GM06990 (cell line): ENCODE measurements at regions not wholly inside any gene's neighbourhood (a gene's known extent, or its start where the extent isn't known, plus 50 kb on each side); places are given as distances from the start of the nearest gene placed in this dataset.

Source experiments
- DNase-seq: peaks from one replicate; pipeline ENCODE4 v3.0.0-alpha.2; 2011; ENCODE audit not compliant: insufficient read length; ENCODE audit errors: extremely low read depth
- H3K27me3 ChIP-seq: replicated peaks from 2 replicates; pipeline ENCODE4 v1.6.0; 2011; ENCODE audit warnings: low read length; ENCODE audit not compliant: control insufficient read depth, insufficient read depth
- H3K36me3 ChIP-seq: 2 replicates; pipeline ENCODE4 v1.5.1; 2011; ENCODE audit warnings: low read length; ENCODE audit not compliant: control insufficient read depth, insufficient read depth
- H3K4me3 ChIP-seq: replicated peaks from 2 replicates; pipeline ENCODE4 v1.5.1; 2011; ENCODE audit warnings: low read depth, mild to moderate bottlenecking, control low read depth, low read length
- TF ChIP-seq, protein P1 (sequence below): IDR thresholded peaks from 2 replicates; pipeline ENCODE4 v1.5.1; 2011; ENCODE audit warnings: low read length, control low read depth, mild to moderate bottlenecking, inconsistent platforms; ENCODE audit not compliant: insufficient read depth, poor library complexity, severe bottlenecking

DNA sequence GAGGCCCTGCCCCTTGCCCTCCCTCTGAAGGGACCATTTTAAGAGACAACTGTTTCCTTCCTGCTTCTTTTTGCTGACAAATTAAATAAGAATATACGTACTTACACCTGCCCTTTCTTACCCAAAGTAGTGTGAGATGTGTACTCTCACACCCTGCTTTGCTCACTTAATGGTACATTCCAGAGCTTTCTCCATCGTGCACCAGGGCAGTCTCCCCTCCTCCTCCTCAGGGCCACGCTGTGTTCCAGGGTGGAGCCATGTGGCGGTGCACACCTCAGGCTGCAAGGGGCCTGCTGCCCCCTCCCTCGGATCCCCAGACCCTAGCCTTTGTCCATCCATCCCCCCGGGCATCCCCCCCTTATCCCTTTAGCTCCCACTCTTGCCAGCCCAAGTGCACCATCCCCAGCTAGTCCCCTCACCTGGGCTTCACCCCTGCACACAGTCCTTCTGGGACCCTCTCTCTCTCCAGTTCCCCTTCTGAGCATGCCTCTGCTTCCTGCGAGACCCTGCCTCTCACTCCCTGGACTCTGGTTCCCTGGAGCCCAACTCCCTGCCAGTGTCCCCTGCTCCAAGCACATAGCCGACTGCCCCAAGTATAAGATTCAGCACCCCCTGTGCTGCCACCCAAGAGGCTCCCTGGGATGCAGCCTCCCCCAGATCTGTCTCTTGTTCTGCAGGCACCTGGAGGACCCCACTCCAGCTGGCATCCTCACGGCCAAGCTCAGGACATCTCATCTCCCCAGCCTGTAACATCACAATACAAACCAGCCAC lies 89.5 kb upstream of the IQSEC1 start:
- TF ChIP-seq, protein P1, sequence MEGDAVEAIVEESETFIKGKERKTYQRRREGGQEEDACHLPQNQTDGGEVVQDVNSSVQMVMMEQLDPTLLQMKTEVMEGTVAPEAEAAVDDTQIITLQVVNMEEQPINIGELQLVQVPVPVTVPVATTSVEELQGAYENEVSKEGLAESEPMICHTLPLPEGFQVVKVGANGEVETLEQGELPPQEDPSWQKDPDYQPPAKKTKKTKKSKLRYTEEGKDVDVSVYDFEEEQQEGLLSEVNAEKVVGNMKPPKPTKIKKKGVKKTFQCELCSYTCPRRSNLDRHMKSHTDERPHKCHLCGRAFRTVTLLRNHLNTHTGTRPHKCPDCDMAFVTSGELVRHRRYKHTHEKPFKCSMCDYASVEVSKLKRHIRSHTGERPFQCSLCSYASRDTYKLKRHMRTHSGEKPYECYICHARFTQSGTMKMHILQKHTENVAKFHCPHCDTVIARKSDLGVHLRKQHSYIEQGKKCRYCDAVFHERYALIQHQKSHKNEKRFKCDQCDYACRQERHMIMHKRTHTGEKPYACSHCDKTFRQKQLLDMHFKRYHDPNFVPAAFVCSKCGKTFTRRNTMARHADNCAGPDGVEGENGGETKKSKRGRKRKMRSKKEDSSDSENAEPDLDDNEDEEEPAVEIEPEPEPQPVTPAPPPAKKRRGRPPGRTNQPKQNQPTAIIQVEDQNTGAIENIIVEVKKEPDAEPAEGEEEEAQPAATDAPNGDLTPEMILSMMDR: no peak
- H3K4me3 ChIP-seq: no peak overlapping the region
- H3K36me3 ChIP-seq: no peaks in the 10 kb centered on the region
- DNase-seq: no peak
- no peaks in the 10 kb centered on the region; the same call in none of the 2 replicates for H3K27me3 ChIP-seq

- TF ChIP-seq, protein P1: no peak
- no peaks in the 10 kb centered on the region; the same call in none of the 2 replicates for H3K27me3 ChIP-seq
Observed at GRCh38 chr3:13161771-13162535, 88.7 kb upstream of the IQSEC1 start.

GRCh38 chr3:13161021-13161759 lies 88.0 kb upstream of the IQSEC1 start:
- H3K27me3 ChIP-seq: no peaks in the 10 kb centered on the region; the same call in none of the 2 replicates
- DNase-seq: no peak
- H3K4me3 ChIP-seq: no peak overlapping the region
- H3K36me3 ChIP-seq: no peaks in the 10 kb centered on the region
- TF ChIP-seq, protein P1: no peak

More at GRCh38 chr3:13161771-13162535, 88.7 kb upstream of the IQSEC1 start:
- Histone ChIP-seq H3K4me3 (no peak overlapping the region), H3K36me3 (no peaks in the 10 kb centered on the region)
- no peak for DNase-seq

- no peaks in the 10 kb centered on the region for H3K36me3 ChIP-seq
Observed at GRCh38 chr3:13160619-13161018, 87.4 kb upstream of the IQSEC1 start.

DNA sequence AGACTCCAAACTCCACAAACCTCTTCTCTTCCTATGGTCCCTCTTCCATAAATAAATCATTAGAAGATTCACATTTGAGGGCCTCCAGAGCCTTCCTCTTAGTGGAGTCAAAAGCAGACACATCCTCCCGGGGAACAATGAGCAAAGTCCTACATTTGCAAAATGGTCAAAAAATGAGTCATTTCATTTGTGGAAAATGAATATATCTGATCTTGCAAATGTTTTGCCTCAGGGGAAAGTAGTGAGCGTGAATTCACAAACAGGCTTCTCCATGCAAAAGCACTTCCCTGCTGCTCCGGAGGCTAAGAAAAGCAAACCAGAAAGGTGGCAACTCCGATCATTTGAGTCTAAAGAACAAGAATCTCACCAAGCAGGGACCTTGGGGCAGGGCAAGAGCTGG lies 86.7 kb upstream of the IQSEC1 start:
- Histone ChIP-seq H3K36me3 (no peaks in the 10 kb centered on the region), H3K27me3 (no peaks in the 10 kb centered on the region; the same call in none of the 2 replicates), H3K4me3 (no peak overlapping the region)
- DNase-seq: no peak
- TF ChIP-seq, protein P1: no peak

More at GRCh38 chr3:13160619-13161018, 87.4 kb upstream of the IQSEC1 start:
- Histone ChIP-seq H3K4me3 (no peak overlapping the region), H3K27me3 (no peaks in the 10 kb centered on the region; the same call in none of the 2 replicates)
- no peak for DNase-seq
- TF ChIP-seq, protein P1: no peak
